GM23338 (cell line): ENCODE measurements at regions not wholly inside any gene's neighbourhood (a gene's known extent, or its start where the extent isn't known, plus 50 kb on each side); places are given as distances from the start of the nearest gene placed in this dataset.

Source experiments
- CREB1 ChIP-seq: fragments of 250-450 bp; sonication (Bioruptor Pico); IDR thresholded peaks from 2 replicates; pipeline ENCODE4 v1.5.0; 2020; ENCODE audit warnings: low read depth, mild to moderate bottlenecking, moderate library complexity
- CTCF ChIP-seq, 2 experiments: fragments of 200-600 bp in 1 of 2; sonication (generic) in 1 of 2; conservative IDR thresholded peaks; 2 replicates each; pipeline versions ENCODE4 v1.5.1 to v1.6.1; 2016 to 2017; ENCODE audit warnings: antibody characterized with exemption in 2 of 2, low read depth in 2 of 2, mild to moderate bottlenecking in 2 of 2, moderate library complexity in 1 of 2
- EZH2 ChIP-seq: fragments of 200-600 bp; sonication (generic); IDR thresholded peaks from one replicate; pipeline ENCODE4 v1.8.0; 2017; ENCODE audit warnings: antibody characterized with exemption, mild to moderate bottlenecking, low read depth; ENCODE audit not compliant: unreplicated experiment
- EZH2phosphoT487 ChIP-seq: fragments of 200-600 bp; sonication (generic); IDR thresholded peaks from one replicate; pipeline ENCODE4 v1.8.1; 2018; ENCODE audit warnings: antibody characterized with exemption; ENCODE audit not compliant: unreplicated experiment
- JUNB ChIP-seq: IDR thresholded peaks from one replicate; pipeline ENCODE4 v1.6.1; 2016; ENCODE audit warnings: antibody characterized with exemption; ENCODE audit not compliant: unreplicated experiment
- NANOG ChIP-seq: IDR thresholded peaks from 2 replicates; pipeline ENCODE4 v1.6.1; 2016; ENCODE audit warnings: antibody characterized with exemption, borderline replicate concordance
- POLR2AphosphoS5 ChIP-seq: IDR thresholded peaks from 2 replicates; pipeline ENCODE4 v1.6.1; 2016; ENCODE audit warnings: antibody characterized with exemption, low read depth
- REST ChIP-seq: IDR thresholded peaks from one replicate; pipeline ENCODE4 v1.6.1; 2018; ENCODE audit warnings: antibody characterized with exemption; ENCODE audit not compliant: unreplicated experiment
- TF ChIP-seq, protein P1 (sequence below): IDR thresholded peaks from 2 replicates; pipeline ENCODE4 v1.6.1; 2016; ENCODE audit warnings: antibody characterized with exemption

GRCh38 chr13:110819203-110820014, 95.5 kb downstream of the ANKRD10 start:
- peak; percentile 98 for TF ChIP-seq CTCF (conservative IDR thresholded peaks at IDR 0.05; ENCODE audit: low read depth in 2 of 2)
- no peak for TF ChIP-seq EZH2phosphoT487
- no peak for TF ChIP-seq POLR2AphosphoS5
- TF ChIP-seq CREB1 (CRISPR knock-in tag): 0 out of 2 replicates have a peak, but pooled peaks have one; percentile 27
- TF ChIP-seq EZH2: no peak
- no peak for TF ChIP-seq JUNB
- no peak for TF ChIP-seq REST
- no peak for TF ChIP-seq NANOG
- TF ChIP-seq, protein P1, sequence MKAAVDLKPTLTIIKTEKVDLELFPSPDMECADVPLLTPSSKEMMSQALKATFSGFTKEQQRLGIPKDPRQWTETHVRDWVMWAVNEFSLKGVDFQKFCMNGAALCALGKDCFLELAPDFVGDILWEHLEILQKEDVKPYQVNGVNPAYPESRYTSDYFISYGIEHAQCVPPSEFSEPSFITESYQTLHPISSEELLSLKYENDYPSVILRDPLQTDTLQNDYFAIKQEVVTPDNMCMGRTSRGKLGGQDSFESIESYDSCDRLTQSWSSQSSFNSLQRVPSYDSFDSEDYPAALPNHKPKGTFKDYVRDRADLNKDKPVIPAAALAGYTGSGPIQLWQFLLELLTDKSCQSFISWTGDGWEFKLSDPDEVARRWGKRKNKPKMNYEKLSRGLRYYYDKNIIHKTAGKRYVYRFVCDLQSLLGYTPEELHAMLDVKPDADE: no peak
